CD4-positive, alpha-beta T cell (primary cell): ENCODE measurements at regions not wholly inside any gene's neighbourhood (a gene's known extent, or its start where the extent isn't known, plus 50 kb on each side); places are given as distances from the start of the nearest gene placed in this dataset.

Source experiments
- ATAC-seq: fragments of 200-7000 bp; cut with Tn5 transposase; one replicate; pipeline ENCODE4 v1.10.0; 2022; ENCODE audit warnings: mild to moderate bottlenecking; ENCODE audit not compliant: poor library complexity
- CTCF ChIA-PET: fragments of 350-600 bp; sonication (Branson Sonifier 250); formaldehyde crosslinking; loops from one replicate; lab custom pipeline; 2021; ENCODE audit warnings: antibody characterized with exemption, inconsistent platforms; lab: Charles Lee
- POLR2A ChIA-PET: fragments of 350-600 bp; sonication (Branson Sonifier 250); formaldehyde crosslinking; loops from one replicate; lab custom pipeline; 2021; ENCODE audit warnings: antibody characterized with exemption, inconsistent platforms; lab: Charles Lee
- DNase-seq, 14 experiments: peaks; one replicate each; pipeline ENCODE4 v3.0.0-alpha.2; 2013 to 2020; ENCODE audit warnings: mixed read lengths in 2 of 14
- H3K27ac ChIP-seq, 2 donors: one replicate each; pipeline versions ENCODE4 v1.5.1 to v1.7.0; 2013; ENCODE audit warnings: low read length in 2 of 2, low read depth in 1 of 2, mild to moderate bottlenecking in 1 of 2
- H3K27me3 ChIP-seq, 2 experiments: 1 replicate in 1 of 2; 2 replicates in 1 of 2; pipeline versions ENCODE4 v1.6.1 to v1.7.0; 2013; ENCODE audit warnings: low read length in 2 of 2, control low read depth in 1 of 2, mild to moderate bottlenecking in 1 of 2, moderate library complexity in 1 of 2; ENCODE audit not compliant: insufficient read depth in 2 of 2, control insufficient read depth in 1 of 2
- H3K36me3 ChIP-seq: one replicate; pipeline ENCODE4 v1.6.1; 2013; ENCODE audit warnings: low read length, control low read depth; ENCODE audit not compliant: insufficient read depth
- H3K4me1 ChIP-seq: one replicate; pipeline ENCODE4 v1.6.1; 2013; ENCODE audit warnings: low read length, control low read depth; ENCODE audit not compliant: insufficient read depth
- H3K4me3 ChIP-seq: one replicate; pipeline ENCODE4 v1.5.1; 2013; ENCODE audit warnings: mild to moderate bottlenecking, low read length, moderate library complexity
- H3K9me3 ChIP-seq, 2 experiments: 1 replicate in 1 of 2; 2 replicates in 1 of 2; pipeline versions ENCODE4 v1.6.1 to v1.7.0; 2013; ENCODE audit warnings: low read length in 2 of 2, mild to moderate bottlenecking in 2 of 2, control low read depth in 1 of 2, moderate library complexity in 1 of 2; ENCODE audit not compliant: control insufficient read depth in 1 of 2, insufficient read depth in 1 of 2
- H3K27ac Mint-ChIP-seq: one replicate; pipeline ENCODE4 v1.8.0; 2020; ENCODE audit warnings: mixed read lengths
- H3K27me3 Mint-ChIP-seq: one replicate; pipeline ENCODE4 v1.8.0; 2021; ENCODE audit warnings: mixed read lengths
- H3K36me3 Mint-ChIP-seq: one replicate; pipeline ENCODE4 v1.8.0; 2021; ENCODE audit warnings: low read depth, mixed read lengths
- H3K4me1 Mint-ChIP-seq: one replicate; pipeline ENCODE4 v1.8.0; 2021; ENCODE audit warnings: low read depth, mixed read lengths
- H3K4me3 Mint-ChIP-seq: one replicate; pipeline ENCODE4 v1.8.0; 2020; ENCODE audit warnings: mild to moderate bottlenecking, mixed read lengths
- H3K9me3 Mint-ChIP-seq: one replicate; pipeline ENCODE4 v1.8.0; 2020; ENCODE audit warnings: mixed read lengths
- CTCF ChIP-seq: fragments of 200-600 bp; IDR thresholded peaks from one replicate; pipeline ENCODE4 v1.8.0; 2022; ENCODE audit warnings: antibody characterized with exemption, mild to moderate bottlenecking
- intact Hi-C, 2 experiments: fragments of 100-400 bp; cut with DNase I in 1 of 2; cut with micrococcal nuclease in 1 of 2; formaldehyde crosslinking; loops; one replicate each; pipeline versions ENCODE4 v1.15.1 to v1.9.0; 2023 to 2025; cut with DNase I, micrococcal nuclease

- Histone ChIP-seq H3K27ac (no peak overlapping the region), H3K27me3 (peaks cover 0 to 3% of the 10 kb centered on the region in 2 experiments), H3K4me3 (no peak overlapping the region), H3K36me3 (no peaks in the 10 kb centered on the region), H3K4me1 (no peaks in the 10 kb centered on the region), H3K9me3 (no peaks in the 10 kb centered on the region)
- ATAC-seq (no peak), DNase-seq (no peak)
- H3K9me3 Mint-ChIP-seq, result no peaks in the 10 kb centered on the region
- H3K27ac Mint-ChIP-seq, result no peak overlapping the region
- intact Hi-C loops, result no loop called here
- H3K36me3 Mint-ChIP-seq, result no peaks in the 10 kb centered on the region
- H3K4me1 Mint-ChIP-seq, result no peaks in the 10 kb centered on the region
- H3K4me3 Mint-ChIP-seq, result no peak overlapping the region
- H3K27me3 Mint-ChIP-seq, result no peaks in the 10 kb centered on the region
- ChIA-PET POLR2A (no interaction called here), CTCF (no interaction called here)
- no peak for TF ChIP-seq CTCF
Measured at GRCh38 chr16:9462984-9463383, 371.5 kb downstream of the HAPSTR1 start.

- no peak overlapping the region for H3K4me3 ChIP-seq
- no peaks in the 10 kb centered on the region for H3K36me3 ChIP-seq
- CTCF ChIA-PET, result no interaction called here
- no peak overlapping the region for H3K4me3 Mint-ChIP-seq
- no peak overlapping the region for H3K27ac ChIP-seq
- no peaks in the 10 kb centered on the region for H3K9me3 ChIP-seq
- intact Hi-C loops, result no loop called here
- no peak overlapping the region for H3K27ac Mint-ChIP-seq
- H3K27me3 Mint-ChIP-seq, result no peaks in the 10 kb centered on the region
- POLR2A ChIA-PET, result no interaction called here
- H3K4me1 Mint-ChIP-seq, result no peaks in the 10 kb centered on the region
- H3K9me3 Mint-ChIP-seq, result peaks cover under 1% of the 10 kb centered on the region
- DNase-seq (no peak), ATAC-seq (no peak)
- no peaks in the 10 kb centered on the region for H3K36me3 Mint-ChIP-seq
- no peaks in the 10 kb centered on the region for H3K4me1 ChIP-seq
- no peak for TF ChIP-seq CTCF
- peaks cover 0 to 3% of the 10 kb centered on the region in 2 experiments for H3K27me3 ChIP-seq
Measured at GRCh38 chr16:9463461-9463860, 372.0 kb downstream of the HAPSTR1 start.

- Histone ChIP-seq H3K27ac (no peak overlapping the region), H3K27me3 (no peaks in the 10 kb centered on the region), H3K4me1 (no peaks in the 10 kb centered on the region), H3K9me3 (no peaks in the 10 kb centered on the region), H3K36me3 (no peaks in the 10 kb centered on the region), H3K4me3 (no peak overlapping the region)
- intact Hi-C loops, result no loop called here
- ChIA-PET POLR2A (no interaction called here), CTCF (no interaction called here)
- ATAC-seq (no peak), DNase-seq (no peak)
- Mint-ChIP-seq H3K4me3 (no peak overlapping the region), H3K27me3 (no peaks in the 10 kb centered on the region), H3K36me3 (no peaks in the 10 kb centered on the region), H3K4me1 (no peaks in the 10 kb centered on the region), H3K27ac (no peak overlapping the region), H3K9me3 (peaks cover 2% of the 10 kb centered on the region)
- no peak for TF ChIP-seq CTCF
Measured at GRCh38 chr16:9465161-9465560, 373.7 kb downstream of the HAPSTR1 start.
